ENCODE measurements at regions not wholly inside any gene's neighbourhood (a gene's known extent, or its start where the extent isn't known, plus 50 kb on each side); places are given as distances from the start of the nearest gene placed in this dataset.

GRCh38 chr1:29490204-29490934 lies 254.0 kb downstream of the PTPRU start:
- Histone ChIP-seq H3K4me1 (ENCODE audit: control insufficient read depth, low read depth, low read length) (peaks cover 3% of the 10 kb centered on the region), H3K36me3 (ENCODE audit: control insufficient read depth, low read depth, low read length) (no peaks in the 10 kb centered on the region), H3K9me3 (ENCODE audit: control insufficient read depth, low read depth, low read length) (no peaks in the 10 kb centered on the region), H3K4me3 (ENCODE audit: low read length) (no peak overlapping the region), H3K27me3 (ENCODE audit: control insufficient read depth, insufficient read depth, low read length) (no peaks in the 10 kb centered on the region), H3K9ac (ENCODE audit: low read length) (no peak overlapping the region), H3K27ac (ENCODE audit: low read length) (no peak overlapping the region)

- H3K27me3 ChIP-seq (ENCODE audit: control insufficient read depth, insufficient read depth, low read length) = no peaks in the 10 kb centered on the region
- no peaks in the 10 kb centered on the region for H3K9me3 ChIP-seq (ENCODE audit: control insufficient read depth, low read depth, low read length)
- H3K36me3 ChIP-seq (ENCODE audit: control insufficient read depth, low read depth, low read length) = no peaks in the 10 kb centered on the region
- no peak overlapping the region for H3K9ac ChIP-seq (ENCODE audit: low read length)
- no peak overlapping the region for H3K27ac ChIP-seq (ENCODE audit: low read length)
- no peak overlapping the region for H3K4me3 ChIP-seq (ENCODE audit: low read length)
- peaks cover 3% of the 10 kb centered on the region for H3K4me1 ChIP-seq (ENCODE audit: control insufficient read depth, low read depth, low read length)
These were observed 253.1 kb downstream of the PTPRU start for GRCh38 chr1:29489471-29489870.

GRCh38 chr1:29488794-29489311 lies 252.5 kb downstream of the PTPRU start:
- H3K9me3 ChIP-seq (ENCODE audit: control insufficient read depth, low read depth, low read length) = no peaks in the 10 kb centered on the region
- H3K27me3 ChIP-seq (ENCODE audit: control insufficient read depth, insufficient read depth, low read length) = no peaks in the 10 kb centered on the region
- no peak overlapping the region for H3K27ac ChIP-seq (ENCODE audit: low read length)
- H3K36me3 ChIP-seq (ENCODE audit: control insufficient read depth, low read depth, low read length) = no peaks in the 10 kb centered on the region
- no peak overlapping the region for H3K9ac ChIP-seq (ENCODE audit: low read length)
- no peak overlapping the region for H3K4me3 ChIP-seq (ENCODE audit: low read length)
- peaks cover 3% of the 10 kb centered on the region for H3K4me1 ChIP-seq (ENCODE audit: control insufficient read depth, low read depth, low read length)

GRCh38 chr1:29488086-29488793 lies 251.9 kb downstream of the PTPRU start:
- H3K9ac ChIP-seq (ENCODE audit: low read length) = no peak overlapping the region
- H3K4me1 ChIP-seq (ENCODE audit: control insufficient read depth, low read depth, low read length) = peaks cover 3% of the 10 kb centered on the region
- H3K9me3 ChIP-seq (ENCODE audit: control insufficient read depth, low read depth, low read length) = no peaks in the 10 kb centered on the region
- no peaks in the 10 kb centered on the region for H3K36me3 ChIP-seq (ENCODE audit: control insufficient read depth, low read depth, low read length)
- no peaks in the 10 kb centered on the region for H3K27me3 ChIP-seq (ENCODE audit: control insufficient read depth, insufficient read depth, low read length)
- H3K4me3 ChIP-seq (ENCODE audit: low read length) = no peak overlapping the region
- no peak overlapping the region for H3K27ac ChIP-seq (ENCODE audit: low read length)

GRCh38 chr1:29487291-29487690 lies 251.0 kb downstream of the PTPRU start:
- no peak overlapping the region for H3K27ac ChIP-seq (ENCODE audit: low read length)
- H3K27me3 ChIP-seq (ENCODE audit: control insufficient read depth, insufficient read depth, low read length) = no peaks in the 10 kb centered on the region

GRCh38 chr1:29485096-29485925 lies 249.0 kb downstream of the PTPRU start:
- Histone ChIP-seq H3K4me3 (ENCODE audit: low read length) (no peak overlapping the region), H3K9me3 (ENCODE audit: control insufficient read depth, low read depth, low read length) (no peaks in the 10 kb centered on the region), H3K36me3 (ENCODE audit: control insufficient read depth, low read depth, low read length) (no peaks in the 10 kb centered on the region), H3K27ac (ENCODE audit: low read length) (no peak overlapping the region), H3K9ac (ENCODE audit: low read length) (no peak overlapping the region), H3K4me1 (ENCODE audit: control insufficient read depth, low read depth, low read length) (peaks cover 3% of the 10 kb centered on the region), H3K27me3 (ENCODE audit: control insufficient read depth, insufficient read depth, low read length) (no peaks in the 10 kb centered on the region)

More at GRCh38 chr1:29487291-29487690, 251.0 kb downstream of the PTPRU start:
- Histone ChIP-seq H3K4me3 (ENCODE audit: low read length) (no peak overlapping the region), H3K36me3 (ENCODE audit: control insufficient read depth, low read depth, low read length) (no peaks in the 10 kb centered on the region), H3K4me1 (ENCODE audit: control insufficient read depth, low read depth, low read length) (peaks cover 3% of the 10 kb centered on the region), H3K9ac (ENCODE audit: low read length) (no peak overlapping the region), H3K9me3 (ENCODE audit: control insufficient read depth, low read depth, low read length) (no peaks in the 10 kb centered on the region)

GRCh38 chr1:29482991-29483390 lies 246.7 kb downstream of the PTPRU start:
- no peaks in the 10 kb centered on the region for H3K36me3 ChIP-seq (ENCODE audit: control insufficient read depth, low read depth, low read length)
- no peak overlapping the region for H3K27ac ChIP-seq (ENCODE audit: low read length)
- H3K9ac ChIP-seq (ENCODE audit: low read length) = no peak overlapping the region
- no peaks in the 10 kb centered on the region for H3K9me3 ChIP-seq (ENCODE audit: control insufficient read depth, low read depth, low read length)
- H3K4me3 ChIP-seq (ENCODE audit: low read length) = no peak overlapping the region
- peaks cover 7% of the 10 kb centered on the region for H3K4me1 ChIP-seq (ENCODE audit: control insufficient read depth, low read depth, low read length)
- peaks cover 13% of the 10 kb centered on the region for H3K27me3 ChIP-seq (ENCODE audit: control insufficient read depth, insufficient read depth, low read length)

GRCh38 chr1:29482064-29482463 lies 245.7 kb downstream of the PTPRU start:
- H3K36me3 ChIP-seq (ENCODE audit: control insufficient read depth, low read depth, low read length) = no peaks in the 10 kb centered on the region
- peaks cover 12% of the 10 kb centered on the region for H3K4me1 ChIP-seq (ENCODE audit: control insufficient read depth, low read depth, low read length)
- H3K4me3 ChIP-seq (ENCODE audit: low read length) = no peak overlapping the region
- peaks cover 13% of the 10 kb centered on the region for H3K27me3 ChIP-seq (ENCODE audit: control insufficient read depth, insufficient read depth, low read length)
- no peak overlapping the region for H3K9ac ChIP-seq (ENCODE audit: low read length)
- no peaks in the 10 kb centered on the region for H3K9me3 ChIP-seq (ENCODE audit: control insufficient read depth, low read depth, low read length)
- H3K27ac ChIP-seq (ENCODE audit: low read length) = no peak overlapping the region

- H3K4me1 ChIP-seq (ENCODE audit: control insufficient read depth, low read depth, low read length) = peaks cover 12% of the 10 kb centered on the region
- no peaks in the 10 kb centered on the region for H3K36me3 ChIP-seq (ENCODE audit: control insufficient read depth, low read depth, low read length)
- no peaks in the 10 kb centered on the region for H3K9me3 ChIP-seq (ENCODE audit: control insufficient read depth, low read depth, low read length)
- peaks cover 13% of the 10 kb centered on the region for H3K27me3 ChIP-seq (ENCODE audit: control insufficient read depth, insufficient read depth, low read length)
- no peak overlapping the region for H3K9ac ChIP-seq (ENCODE audit: low read length)
- H3K4me3 ChIP-seq (ENCODE audit: low read length) = no peak overlapping the region
- H3K27ac ChIP-seq (ENCODE audit: low read length) = no peak overlapping the region
These were observed 244.7 kb downstream of the PTPRU start for GRCh38 chr1:29481031-29481430.

GRCh38 chr1:29478879-29479278 lies 242.6 kb downstream of the PTPRU start:
- no peak overlapping the region for H3K9ac ChIP-seq (ENCODE audit: low read length)
- H3K4me3 ChIP-seq (ENCODE audit: low read length) = peak overlapping the region; percentile 55

GRCh38 chr1:29478151-29478791 lies 241.9 kb downstream of the PTPRU start:
- peak overlapping the region; percentile 55 for H3K4me3 ChIP-seq (ENCODE audit: low read length)
- H3K36me3 ChIP-seq (ENCODE audit: control insufficient read depth, low read depth, low read length) = no peaks in the 10 kb centered on the region
- no peak overlapping the region for H3K27ac ChIP-seq (ENCODE audit: low read length)
- peaks cover 13% of the 10 kb centered on the region for H3K27me3 ChIP-seq (ENCODE audit: control insufficient read depth, insufficient read depth, low read length)
- no peaks in the 10 kb centered on the region for H3K9me3 ChIP-seq (ENCODE audit: control insufficient read depth, low read depth, low read length)
- H3K4me1 ChIP-seq (ENCODE audit: control insufficient read depth, low read depth, low read length) = peaks cover 12% of the 10 kb centered on the region
- no peak overlapping the region for H3K9ac ChIP-seq (ENCODE audit: low read length)

More at GRCh38 chr1:29478879-29479278, 242.6 kb downstream of the PTPRU start:
- Histone ChIP-seq H3K9me3 (ENCODE audit: control insufficient read depth, low read depth, low read length) (no peaks in the 10 kb centered on the region), H3K36me3 (ENCODE audit: control insufficient read depth, low read depth, low read length) (no peaks in the 10 kb centered on the region), H3K27ac (ENCODE audit: low read length) (no peak overlapping the region), H3K4me1 (ENCODE audit: control insufficient read depth, low read depth, low read length) (peaks cover 12% of the 10 kb centered on the region), H3K27me3 (ENCODE audit: control insufficient read depth, insufficient read depth, low read length) (peaks cover 13% of the 10 kb centered on the region)

Data from iPS-18a (cell line).